HepG2 (cell line): ENCODE measurements at regions not wholly inside any gene's neighbourhood (a gene's known extent, or its start where the extent isn't known, plus 50 kb on each side); places are given as distances from the start of the nearest gene placed in this dataset.

Experiments used
- EEA1 ChIP-seq: sonication (generic); formaldehyde crosslinking; IDR thresholded peaks from 2 replicates; pipeline ENCODE4 v1.5.1; 2020; ENCODE audit warnings: mild to moderate bottlenecking, missing genetic modification reagents, borderline replicate concordance
- HMG20A ChIP-seq: IDR thresholded peaks from 2 replicates; pipeline ENCODE4 v1.6.1; 2016; ENCODE audit warnings: borderline replicate concordance
- ZNF660 ChIP-seq: sonication (generic); formaldehyde crosslinking; IDR thresholded peaks from 2 replicates; pipeline ENCODE4 v1.5.1; 2020; ENCODE audit warnings: mild to moderate bottlenecking, low read depth, missing genetic modification reagents, borderline replicate concordance
- TF ChIP-seq, protein P1 (sequence below): IDR thresholded peaks from 2 replicates; pipeline ENCODE4 v1.6.1; 2016; ENCODE audit warnings: low read depth, control low read depth
- TF ChIP-seq, protein P2 (sequence below): sonication (generic); formaldehyde crosslinking; IDR thresholded peaks from 2 replicates; pipeline ENCODE4 v1.4.0; 2020; ENCODE audit warnings: missing genetic modification reagents, borderline replicate concordance
- TF ChIP-seq, protein P3 (sequence below): sonication (generic); formaldehyde crosslinking; IDR thresholded peaks from 2 replicates; pipeline ENCODE4 v1.4.0; 2020; ENCODE audit warnings: missing genetic modification reagents

DNA sequence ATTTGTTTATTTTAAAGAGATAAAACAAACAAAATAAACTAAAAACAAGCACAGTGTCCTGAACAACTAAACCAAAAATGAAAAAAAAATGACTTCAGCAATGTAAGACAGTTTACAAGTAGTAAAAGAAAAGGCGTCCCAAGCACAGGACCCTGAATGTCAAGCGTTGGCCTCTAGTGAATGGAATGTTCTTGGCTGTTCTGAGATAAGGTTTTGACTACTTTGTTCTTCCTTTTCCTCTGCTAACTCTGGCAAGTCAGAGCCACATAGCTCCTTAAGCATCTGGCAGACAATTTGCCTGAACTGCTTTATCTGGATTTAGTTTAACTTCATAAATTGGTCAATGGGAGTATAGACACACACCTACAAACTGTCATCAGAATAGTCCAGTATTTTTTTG lies 655.2 kb downstream of the ANXA1 start (continued):
- TF ChIP-seq, protein P1, sequence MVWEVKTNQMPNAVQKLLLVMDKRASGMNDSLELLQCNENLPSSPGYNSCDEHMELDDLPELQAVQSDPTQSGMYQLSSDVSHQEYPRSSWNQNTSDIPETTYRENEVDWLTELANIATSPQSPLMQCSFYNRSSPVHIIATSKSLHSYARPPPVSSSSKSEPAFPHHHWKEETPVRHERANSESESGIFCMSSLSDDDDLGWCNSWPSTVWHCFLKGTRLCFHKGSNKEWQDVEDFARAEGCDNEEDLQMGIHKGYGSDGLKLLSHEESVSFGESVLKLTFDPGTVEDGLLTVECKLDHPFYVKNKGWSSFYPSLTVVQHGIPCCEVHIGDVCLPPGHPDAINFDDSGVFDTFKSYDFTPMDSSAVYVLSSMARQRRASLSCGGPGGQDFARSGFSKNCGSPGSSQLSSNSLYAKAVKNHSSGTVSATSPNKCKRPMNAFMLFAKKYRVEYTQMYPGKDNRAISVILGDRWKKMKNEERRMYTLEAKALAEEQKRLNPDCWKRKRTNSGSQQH (CRISPR knock-in tag) = no peak
- TF ChIP-seq EEA1 (no peak), ZNF660 (CRISPR knock-in tag) (no peak), HMG20A (CRISPR knock-in tag) (no peak)
- TF ChIP-seq, protein P2, sequence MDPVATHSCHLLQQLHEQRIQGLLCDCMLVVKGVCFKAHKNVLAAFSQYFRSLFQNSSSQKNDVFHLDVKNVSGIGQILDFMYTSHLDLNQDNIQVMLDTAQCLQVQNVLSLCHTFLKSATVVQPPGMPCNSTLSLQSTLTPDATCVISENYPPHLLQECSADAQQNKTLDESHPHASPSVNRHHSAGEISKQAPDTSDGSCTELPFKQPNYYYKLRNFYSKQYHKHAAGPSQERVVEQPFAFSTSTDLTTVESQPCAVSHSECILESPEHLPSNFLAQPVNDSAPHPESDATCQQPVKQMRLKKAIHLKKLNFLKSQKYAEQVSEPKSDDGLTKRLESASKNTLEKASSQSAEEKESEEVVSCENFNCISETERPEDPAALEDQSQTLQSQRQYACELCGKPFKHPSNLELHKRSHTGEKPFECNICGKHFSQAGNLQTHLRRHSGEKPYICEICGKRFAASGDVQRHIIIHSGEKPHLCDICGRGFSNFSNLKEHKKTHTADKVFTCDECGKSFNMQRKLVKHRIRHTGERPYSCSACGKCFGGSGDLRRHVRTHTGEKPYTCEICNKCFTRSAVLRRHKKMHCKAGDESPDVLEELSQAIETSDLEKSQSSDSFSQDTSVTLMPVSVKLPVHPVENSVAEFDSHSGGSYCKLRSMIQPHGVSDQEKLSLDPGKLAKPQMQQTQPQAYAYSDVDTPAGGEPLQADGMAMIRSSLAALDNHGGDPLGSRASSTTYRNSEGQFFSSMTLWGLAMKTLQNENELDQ (CRISPR knock-in tag) = no peak
- TF ChIP-seq, protein P3, sequence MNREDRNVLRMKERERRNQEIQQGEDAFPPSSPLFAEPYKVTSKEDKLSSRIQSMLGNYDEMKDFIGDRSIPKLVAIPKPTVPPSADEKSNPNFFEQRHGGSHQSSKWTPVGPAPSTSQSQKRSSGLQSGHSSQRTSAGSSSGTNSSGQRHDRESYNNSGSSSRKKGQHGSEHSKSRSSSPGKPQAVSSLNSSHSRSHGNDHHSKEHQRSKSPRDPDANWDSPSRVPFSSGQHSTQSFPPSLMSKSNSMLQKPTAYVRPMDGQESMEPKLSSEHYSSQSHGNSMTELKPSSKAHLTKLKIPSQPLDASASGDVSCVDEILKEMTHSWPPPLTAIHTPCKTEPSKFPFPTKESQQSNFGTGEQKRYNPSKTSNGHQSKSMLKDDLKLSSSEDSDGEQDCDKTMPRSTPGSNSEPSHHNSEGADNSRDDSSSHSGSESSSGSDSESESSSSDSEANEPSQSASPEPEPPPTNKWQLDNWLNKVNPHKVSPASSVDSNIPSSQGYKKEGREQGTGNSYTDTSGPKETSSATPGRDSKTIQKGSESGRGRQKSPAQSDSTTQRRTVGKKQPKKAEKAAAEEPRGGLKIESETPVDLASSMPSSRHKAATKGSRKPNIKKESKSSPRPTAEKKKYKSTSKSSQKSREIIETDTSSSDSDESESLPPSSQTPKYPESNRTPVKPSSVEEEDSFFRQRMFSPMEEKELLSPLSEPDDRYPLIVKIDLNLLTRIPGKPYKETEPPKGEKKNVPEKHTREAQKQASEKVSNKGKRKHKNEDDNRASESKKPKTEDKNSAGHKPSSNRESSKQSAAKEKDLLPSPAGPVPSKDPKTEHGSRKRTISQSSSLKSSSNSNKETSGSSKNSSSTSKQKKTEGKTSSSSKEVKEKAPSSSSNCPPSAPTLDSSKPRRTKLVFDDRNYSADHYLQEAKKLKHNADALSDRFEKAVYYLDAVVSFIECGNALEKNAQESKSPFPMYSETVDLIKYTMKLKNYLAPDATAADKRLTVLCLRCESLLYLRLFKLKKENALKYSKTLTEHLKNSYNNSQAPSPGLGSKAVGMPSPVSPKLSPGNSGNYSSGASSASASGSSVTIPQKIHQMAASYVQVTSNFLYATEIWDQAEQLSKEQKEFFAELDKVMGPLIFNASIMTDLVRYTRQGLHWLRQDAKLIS (CRISPR knock-in tag) = no peak
- TF ChIP-seq, all 625 proteins: peak for 0
